H1 (cell line): ENCODE measurements at regions not wholly inside any gene's neighbourhood (a gene's known extent, or its start where the extent isn't known, plus 50 kb on each side); places are given as distances from the start of the nearest gene placed in this dataset.

ENCODE experiments used
- EGR1 ChIP-seq: IDR thresholded peaks from 2 replicates; pipeline ENCODE4 v1.6.1; 2011; ENCODE audit warnings: low read depth, low read length, borderline replicate concordance
- GABPA ChIP-seq: IDR thresholded peaks from 2 replicates; pipeline ENCODE4 v1.6.1; 2011; ENCODE audit warnings: mild to moderate bottlenecking, low read length, moderate library complexity, borderline replicate concordance; ENCODE audit not compliant: insufficient read depth
- SIN3A ChIP-seq, 2 experiments: IDR thresholded peaks in 1 of 2; conservative IDR thresholded peaks in 1 of 2; 2 replicates each; pipeline ENCODE4 v1.6.1; 2011 to 2012; ENCODE audit warnings: low read length in 2 of 2, improper control_type of control experiment in 1 of 2, low read depth in 1 of 2, mild to moderate bottlenecking in 1 of 2
- TF ChIP-seq, protein P1 (sequence below), 3 experiments: IDR thresholded peaks; 1 replicate in 2 of 3; 2 replicates in 1 of 3; pipeline versions ENCODE4 v1.5.1 to v1.6.1; 2011; ENCODE audit warnings: low read length in 3 of 3, mild to moderate bottlenecking in 3 of 3, inconsistent platforms in 2 of 3, low read depth in 1 of 3, moderate library complexity in 1 of 3; ENCODE audit not compliant: insufficient read depth in 1 of 3; ENCODE audit errors: control extremely low read depth in 1 of 3

DNA sequence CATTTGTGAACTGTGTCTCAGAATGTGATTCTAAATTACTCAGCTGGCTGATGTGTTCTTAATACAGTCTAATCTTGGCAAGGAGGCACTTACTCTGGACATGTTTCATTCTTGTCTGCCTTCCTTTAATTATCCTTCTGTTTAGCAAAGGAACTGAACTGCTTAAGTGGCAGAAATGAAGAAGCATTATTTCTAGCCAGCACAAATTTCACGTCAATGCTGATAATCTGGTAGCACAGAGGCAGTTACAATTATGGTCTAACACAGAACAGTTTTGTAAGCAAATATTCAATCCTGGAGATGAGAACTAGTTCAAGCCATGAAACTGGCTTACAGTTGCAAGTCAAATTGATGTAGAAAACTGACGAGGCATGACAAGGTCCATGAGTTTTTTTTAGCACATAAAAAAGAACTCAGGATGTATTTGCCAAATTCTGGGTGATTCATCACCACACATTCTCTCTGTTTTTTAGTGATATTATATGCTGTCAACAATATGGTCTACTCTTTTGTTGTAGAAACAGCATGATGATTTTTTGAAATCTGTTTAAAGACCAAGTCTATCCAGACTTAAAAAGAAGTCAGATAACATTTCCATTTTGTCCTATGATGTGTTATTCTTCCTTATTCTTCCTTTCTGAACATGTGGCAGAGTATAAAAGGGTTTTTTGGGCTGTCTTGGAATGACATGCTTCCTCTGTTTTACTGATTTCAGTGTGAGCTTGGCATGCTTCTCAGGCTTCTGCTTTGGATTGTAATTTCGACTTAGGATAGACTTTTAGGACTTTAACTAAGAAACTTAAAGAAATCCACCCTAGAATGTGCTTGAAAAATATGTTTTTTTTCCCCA, 154.8 kb downstream of the DNAJB9 start:
- TF ChIP-seq, protein P1, sequence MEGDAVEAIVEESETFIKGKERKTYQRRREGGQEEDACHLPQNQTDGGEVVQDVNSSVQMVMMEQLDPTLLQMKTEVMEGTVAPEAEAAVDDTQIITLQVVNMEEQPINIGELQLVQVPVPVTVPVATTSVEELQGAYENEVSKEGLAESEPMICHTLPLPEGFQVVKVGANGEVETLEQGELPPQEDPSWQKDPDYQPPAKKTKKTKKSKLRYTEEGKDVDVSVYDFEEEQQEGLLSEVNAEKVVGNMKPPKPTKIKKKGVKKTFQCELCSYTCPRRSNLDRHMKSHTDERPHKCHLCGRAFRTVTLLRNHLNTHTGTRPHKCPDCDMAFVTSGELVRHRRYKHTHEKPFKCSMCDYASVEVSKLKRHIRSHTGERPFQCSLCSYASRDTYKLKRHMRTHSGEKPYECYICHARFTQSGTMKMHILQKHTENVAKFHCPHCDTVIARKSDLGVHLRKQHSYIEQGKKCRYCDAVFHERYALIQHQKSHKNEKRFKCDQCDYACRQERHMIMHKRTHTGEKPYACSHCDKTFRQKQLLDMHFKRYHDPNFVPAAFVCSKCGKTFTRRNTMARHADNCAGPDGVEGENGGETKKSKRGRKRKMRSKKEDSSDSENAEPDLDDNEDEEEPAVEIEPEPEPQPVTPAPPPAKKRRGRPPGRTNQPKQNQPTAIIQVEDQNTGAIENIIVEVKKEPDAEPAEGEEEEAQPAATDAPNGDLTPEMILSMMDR (IDR thresholded peaks at IDR 0.05; ENCODE audit: control extremely low read depth in 1 of 3, insufficient read depth in 1 of 3, low read depth in 1 of 3, low read length in 3 of 3) = no peak
- TF ChIP-seq SIN3A (conservative IDR thresholded peaks at IDR 0.05 in 1 of 2, IDR thresholded peaks at IDR 0.05 in 1 of 2; ENCODE audit: low read depth in 1 of 2, low read length in 2 of 2) (no peak), GABPA (no peak), EGR1 (no peak)
